Osteocyte (in vitro differentiated cells): ENCODE measurements at regions not wholly inside any gene's neighbourhood (a gene's known extent, or its start where the extent isn't known, plus 50 kb on each side); places are given as distances from the start of the nearest gene placed in this dataset.

Experiments
- DNase-seq: peaks from one replicate; pipeline ENCODE4 v3.0.0; 2021; ENCODE audit warnings: mixed read lengths; ENCODE audit not compliant: unreplicated experiment; ENCODE audit errors: extremely low spot score
- H3K27ac Mint-ChIP-seq: one replicate; pipeline ENCODE4 v1.8.0; 2021; ENCODE audit warnings: mild to moderate bottlenecking, mixed read lengths; ENCODE audit not compliant: unreplicated experiment
- H3K27me3 Mint-ChIP-seq: one replicate; pipeline ENCODE4 v1.8.0; 2021; ENCODE audit warnings: mixed read lengths; ENCODE audit not compliant: unreplicated experiment
- H3K36me3 Mint-ChIP-seq: one replicate; pipeline ENCODE4 v1.8.0; 2021; ENCODE audit warnings: mixed read lengths; ENCODE audit not compliant: unreplicated experiment
- H3K4me1 Mint-ChIP-seq: one replicate; pipeline ENCODE4 v1.8.0; 2021; ENCODE audit warnings: mixed read lengths; ENCODE audit not compliant: unreplicated experiment
- H3K4me3 Mint-ChIP-seq: one replicate; pipeline ENCODE4 v1.8.0; 2021; ENCODE audit warnings: mild to moderate bottlenecking, moderate library complexity, mixed read lengths; ENCODE audit not compliant: unreplicated experiment
- H3K9me3 Mint-ChIP-seq: one replicate; pipeline ENCODE4 v1.8.0; 2021; ENCODE audit warnings: mixed read lengths; ENCODE audit not compliant: unreplicated experiment
- TF ChIP-seq, protein P1 (sequence below): fragments of 200-600 bp; sonication (generic); IDR thresholded peaks from 2 replicates; pipeline ENCODE4 v1.5.0; 2021; ENCODE audit warnings: antibody characterized with exemption, mild to moderate bottlenecking, moderate library complexity

- Mint-ChIP-seq H3K27me3 (no peaks in the 10 kb centered on the region), H3K4me3 (no peak overlapping the region), H3K4me1 (no peaks in the 10 kb centered on the region), H3K27ac (no peak overlapping the region), H3K36me3 (no peaks in the 10 kb centered on the region), H3K9me3 (peaks cover 4% of the 10 kb centered on the region)
- TF ChIP-seq, protein P1, sequence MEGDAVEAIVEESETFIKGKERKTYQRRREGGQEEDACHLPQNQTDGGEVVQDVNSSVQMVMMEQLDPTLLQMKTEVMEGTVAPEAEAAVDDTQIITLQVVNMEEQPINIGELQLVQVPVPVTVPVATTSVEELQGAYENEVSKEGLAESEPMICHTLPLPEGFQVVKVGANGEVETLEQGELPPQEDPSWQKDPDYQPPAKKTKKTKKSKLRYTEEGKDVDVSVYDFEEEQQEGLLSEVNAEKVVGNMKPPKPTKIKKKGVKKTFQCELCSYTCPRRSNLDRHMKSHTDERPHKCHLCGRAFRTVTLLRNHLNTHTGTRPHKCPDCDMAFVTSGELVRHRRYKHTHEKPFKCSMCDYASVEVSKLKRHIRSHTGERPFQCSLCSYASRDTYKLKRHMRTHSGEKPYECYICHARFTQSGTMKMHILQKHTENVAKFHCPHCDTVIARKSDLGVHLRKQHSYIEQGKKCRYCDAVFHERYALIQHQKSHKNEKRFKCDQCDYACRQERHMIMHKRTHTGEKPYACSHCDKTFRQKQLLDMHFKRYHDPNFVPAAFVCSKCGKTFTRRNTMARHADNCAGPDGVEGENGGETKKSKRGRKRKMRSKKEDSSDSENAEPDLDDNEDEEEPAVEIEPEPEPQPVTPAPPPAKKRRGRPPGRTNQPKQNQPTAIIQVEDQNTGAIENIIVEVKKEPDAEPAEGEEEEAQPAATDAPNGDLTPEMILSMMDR = no peak
- DNase-seq = no peak
These were observed 162.7 kb downstream of the HIPK3 start for GRCh38 chr11:33419924-33420323.

DNA sequence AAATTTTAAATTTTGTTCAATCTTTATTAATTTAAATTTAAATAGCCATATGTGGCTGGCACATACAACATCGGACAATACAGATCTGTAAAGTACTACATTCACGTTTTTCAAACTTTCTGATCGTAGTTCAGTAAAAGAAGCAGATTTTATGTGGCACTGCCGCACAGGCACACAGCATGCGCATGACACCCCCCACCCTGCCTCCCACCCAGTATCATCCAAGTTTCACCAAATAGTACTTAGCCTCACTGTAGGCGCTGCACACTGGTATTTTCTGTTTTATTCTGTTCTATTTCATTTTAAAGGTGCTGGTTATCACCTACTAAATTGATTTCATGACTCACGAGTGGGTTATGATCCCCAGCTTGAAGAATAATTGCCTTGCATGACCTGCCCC is 159.9 kb downstream of the HIPK3 start:
- H3K4me3 Mint-ChIP-seq = no peak overlapping the region
- no peak for DNase-seq
- H3K27ac Mint-ChIP-seq = no peak overlapping the region
- H3K9me3 Mint-ChIP-seq = no peaks in the 10 kb centered on the region
- no peaks in the 10 kb centered on the region for H3K36me3 Mint-ChIP-seq
- H3K27me3 Mint-ChIP-seq = no peaks in the 10 kb centered on the region
- H3K4me1 Mint-ChIP-seq = no peaks in the 10 kb centered on the region
- TF ChIP-seq, protein P1 = no peak

GRCh38 chr11:33413301-33413700 is 156.1 kb downstream of the HIPK3 start:
- no peaks in the 10 kb centered on the region for H3K9me3 Mint-ChIP-seq
- no peak for DNase-seq
- no peak overlapping the region for H3K27ac Mint-ChIP-seq
- H3K4me1 Mint-ChIP-seq = peaks cover 10% of the 10 kb centered on the region
- TF ChIP-seq, protein P1 = no peak
- H3K27me3 Mint-ChIP-seq = no peaks in the 10 kb centered on the region
- no peaks in the 10 kb centered on the region for H3K36me3 Mint-ChIP-seq
- no peak overlapping the region for H3K4me3 Mint-ChIP-seq

GRCh38 chr11:33412241-33412640 is 155.1 kb downstream of the HIPK3 start:
- DNase-seq = no peak
- Mint-ChIP-seq H3K4me3 (no peak overlapping the region), H3K27ac (no peak overlapping the region), H3K4me1 (peaks cover 10% of the 10 kb centered on the region), H3K9me3 (no peaks in the 10 kb centered on the region), H3K36me3 (no peaks in the 10 kb centered on the region), H3K27me3 (no peaks in the 10 kb centered on the region)
- TF ChIP-seq, protein P1 = no peak

DNA sequence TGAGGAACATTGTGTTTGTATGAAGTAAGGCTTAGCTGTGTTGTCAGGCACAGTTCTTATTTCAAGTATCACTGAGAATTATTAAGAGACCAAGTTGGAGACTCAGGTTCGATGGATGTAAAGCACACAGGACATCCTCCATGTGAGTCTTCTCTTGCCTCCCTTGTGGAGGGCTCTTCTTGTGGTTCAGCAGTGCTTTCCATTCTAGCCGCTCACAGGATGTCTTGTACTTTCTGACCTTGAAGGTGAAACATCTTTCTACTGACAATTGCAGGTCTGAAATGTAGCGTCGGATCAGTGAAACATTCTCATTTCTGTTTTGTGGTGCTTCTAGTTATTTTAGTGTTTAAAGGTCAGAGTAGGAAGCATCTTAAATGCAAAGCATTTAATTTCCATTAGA is 154.6 kb downstream of the HIPK3 start:
- Mint-ChIP-seq H3K27me3 (no peaks in the 10 kb centered on the region), H3K9me3 (no peaks in the 10 kb centered on the region), H3K36me3 (no peaks in the 10 kb centered on the region), H3K27ac (no peak overlapping the region), H3K4me1 (peaks cover 10% of the 10 kb centered on the region), H3K4me3 (no peak overlapping the region)
- no peak for DNase-seq
- TF ChIP-seq, protein P1 = no peak
